ENCODE measurements at regions not wholly inside any gene's neighbourhood (a gene's known extent, or its start where the extent isn't known, plus 50 kb on each side); places are given as distances from the start of the nearest gene placed in this dataset.

GRCh38 chr20:21653628-21654027, 51.8 kb upstream of the PAX1 start:
- DNase-seq: no peak

- no peak for DNase-seq
Observed at GRCh38 chr20:21643417-21643816, 62.0 kb upstream of the PAX1 start.

GRCh38 chr20:21640556-21640955, 64.9 kb upstream of the PAX1 start:
- no peak for DNase-seq

GRCh38 chr20:21633829-21634228, 71.6 kb upstream of the PAX1 start:
- no peak for DNase-seq

GRCh38 chr20:21632735-21633053, 72.8 kb upstream of the PAX1 start:
- no peak for DNase-seq

GRCh38 chr20:21632031-21632734, 73.3 kb upstream of the PAX1 start:
- no peak for DNase-seq

- DNase-seq: no peak
Observed at GRCh38 chr20:21628800-21629199, 76.7 kb upstream of the PAX1 start.

- DNase-seq: no peak
Observed at GRCh38 chr20:21623781-21624094, 81.7 kb upstream of the PAX1 start.

- DNase-seq: no peak
Observed at GRCh38 chr20:21623074-21623780, 82.2 kb upstream of the PAX1 start.

- no peak for DNase-seq
Observed at GRCh38 chr20:21622097-21622857, 83.2 kb upstream of the PAX1 start.

GRCh38 chr20:21618759-21619416, 86.6 kb upstream of the PAX1 start:
- DNase-seq: no peak

GRCh38 chr20:21615617-21616080, 89.8 kb upstream of the PAX1 start:
- peak in 4 of 6 experiments; percentile 4 to 36 (median 10) for DNase-seq

GRCh38 chr20:21614980-21615379, 90.5 kb upstream of the PAX1 start:
- DNase-seq: no peak

GRCh38 chr20:21613512-21613911, 92.0 kb upstream of the PAX1 start:
- no peak for DNase-seq

GRCh38 chr20:21609981-21610380, 95.5 kb upstream of the PAX1 start:
- DNase-seq: no peak

- DNase-seq: no peak
Observed at GRCh38 chr20:21609221-21609620, 95.4 kb upstream of the NKX2-2 start.

- no peak for DNase-seq
Observed at GRCh38 chr20:21608777-21609176, 94.9 kb upstream of the NKX2-2 start.

GRCh38 chr20:21607971-21608725, 94.3 kb upstream of the NKX2-2 start:
- DNase-seq: no peak

- no peak for DNase-seq
Observed at GRCh38 chr20:21601799-21602198, 87.9 kb upstream of the NKX2-2 start.

GRCh38 chr20:21586682-21587081, 72.8 kb upstream of the NKX2-2 start:
- no peak for DNase-seq

GRCh38 chr20:21583486-21584168, 69.8 kb upstream of the NKX2-2 start:
- no peak for DNase-seq

GRCh38 chr20:21577551-21577950, 63.7 kb upstream of the NKX2-2 start:
- DNase-seq: no peak
